HG03442 (cell line): ENCODE measurements at regions not wholly inside any gene's neighbourhood (a gene's known extent, or its start where the extent isn't known, plus 50 kb on each side); places are given as distances from the start of the nearest gene placed in this dataset.

Source experiments
- ATAC-seq: cut with Tn5 transposase; IDR thresholded peaks from one replicate; pipeline ENCODE4 v1.9.1; 2021; ENCODE audit warnings: mild to moderate bottlenecking, moderate library complexity; ENCODE audit not compliant: unreplicated experiment

GRCh38 chr20:10724449-10725173 lies 50.8 kb upstream of the JAG1 start:
- no peak for ATAC-seq

- ATAC-seq, result no peak
Measured at GRCh38 chr20:10728873-10729670, 55.3 kb upstream of the JAG1 start.

- ATAC-seq, result no peak
Measured at GRCh38 chr20:10729785-10730184, 56.0 kb upstream of the JAG1 start.

GRCh38 chr20:10730629-10731183 lies 56.9 kb upstream of the JAG1 start:
- ATAC-seq, result no peak

GRCh38 chr20:10731190-10731965 lies 57.6 kb upstream of the JAG1 start:
- no peak for ATAC-seq

- no peak for ATAC-seq
Measured at GRCh38 chr20:10733122-10733521, 59.3 kb upstream of the JAG1 start.

- no peak for ATAC-seq
Measured at GRCh38 chr20:10735195-10735949, 61.6 kb upstream of the JAG1 start.

- no peak for ATAC-seq
Measured at GRCh38 chr20:10739134-10739533, 65.3 kb upstream of the JAG1 start.

- no peak for ATAC-seq
Measured at GRCh38 chr20:10739566-10739965, 65.8 kb upstream of the JAG1 start.

- ATAC-seq, result no peak
Measured at GRCh38 chr20:10741060-10741459, 67.3 kb upstream of the JAG1 start.

- no peak for ATAC-seq
Measured at GRCh38 chr20:10745790-10746189, 72.0 kb upstream of the JAG1 start.

- ATAC-seq, result no peak
Measured at GRCh38 chr20:10747019-10747418, 73.2 kb upstream of the JAG1 start.

GRCh38 chr20:10749084-10749483 lies 75.3 kb upstream of the JAG1 start:
- ATAC-seq, result no peak

GRCh38 chr20:10752206-10752605 lies 78.4 kb upstream of the JAG1 start:
- no peak for ATAC-seq

- no peak for ATAC-seq
Measured at GRCh38 chr20:10754824-10755223, 81.0 kb upstream of the JAG1 start.

- ATAC-seq, result no peak
Measured at GRCh38 chr20:10758446-10758845, 84.6 kb upstream of the JAG1 start.

GRCh38 chr20:10761232-10761631 lies 87.4 kb upstream of the JAG1 start:
- ATAC-seq, result no peak

GRCh38 chr20:10761786-10762185 lies 88.0 kb upstream of the JAG1 start:
- no peak for ATAC-seq

GRCh38 chr20:10762216-10762615 lies 88.4 kb upstream of the JAG1 start:
- ATAC-seq, result no peak

- no peak for ATAC-seq
Measured at GRCh38 chr20:10763112-10763511, 89.3 kb upstream of the JAG1 start.

GRCh38 chr20:10769700-10770099 lies 95.9 kb upstream of the JAG1 start:
- ATAC-seq, result no peak
